GM12872 (cell line): ENCODE measurements at regions not wholly inside any gene's neighbourhood (a gene's known extent, or its start where the extent isn't known, plus 50 kb on each side); places are given as distances from the start of the nearest gene placed in this dataset.

Experiments
- CTCF ChIP-seq: IDR thresholded peaks from 3 replicates; pipeline ENCODE4 v1.5.1; 2011; ENCODE audit warnings: low read depth, mild to moderate bottlenecking, low read length, moderate library complexity; ENCODE audit not compliant: insufficient read depth

DNA sequence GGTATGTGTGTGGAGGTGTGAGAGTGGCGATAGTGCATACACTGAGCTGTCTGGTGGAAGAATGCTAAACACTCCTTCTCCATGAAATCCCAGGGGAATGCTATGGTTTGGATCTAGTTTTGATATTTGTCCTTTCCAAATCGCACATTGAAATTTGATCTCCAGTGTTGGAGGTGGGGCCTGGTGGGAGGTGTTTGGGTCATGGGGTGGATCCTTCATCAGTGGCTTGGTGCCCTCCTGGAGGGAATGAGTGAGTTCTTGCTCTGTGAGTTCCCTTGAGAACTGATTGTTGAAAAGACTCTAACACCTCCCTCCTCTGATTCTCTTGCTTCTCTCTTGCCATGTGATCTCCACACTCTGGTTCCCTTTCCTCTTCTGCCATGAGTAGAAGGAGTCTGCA, 114.1 kb upstream of the HHIP start:
- no peak for TF ChIP-seq CTCF

DNA sequence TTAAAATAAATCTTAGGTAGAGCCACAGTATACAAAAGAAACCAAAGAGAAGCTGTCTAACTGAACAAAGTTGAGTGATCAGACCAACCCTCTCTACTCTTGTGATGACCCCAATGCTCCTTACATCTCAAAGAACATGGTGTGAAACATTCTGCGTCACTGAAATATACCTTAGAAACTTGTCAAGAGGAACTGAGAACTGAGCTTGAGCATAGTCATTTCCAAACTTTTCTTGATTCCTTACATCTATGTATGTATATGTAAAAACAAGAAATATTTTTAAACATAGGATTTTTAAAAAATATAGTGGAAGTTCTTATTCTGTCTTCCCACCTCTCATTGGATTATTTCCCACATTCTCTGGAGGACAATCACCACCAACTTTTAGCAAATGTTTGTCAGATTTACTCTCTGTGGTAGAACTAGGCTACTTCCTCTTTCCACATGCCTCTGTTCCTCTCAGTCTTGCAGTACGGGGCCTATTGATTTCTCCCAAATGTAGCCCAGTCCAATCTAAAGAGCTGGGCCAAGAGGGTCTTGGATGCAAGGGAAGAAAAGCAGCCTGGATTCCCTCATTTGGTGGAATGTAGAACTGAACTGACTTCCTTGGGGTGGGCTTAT, 98.2 kb upstream of the HHIP start:
- TF ChIP-seq CTCF, result no peak

DNA sequence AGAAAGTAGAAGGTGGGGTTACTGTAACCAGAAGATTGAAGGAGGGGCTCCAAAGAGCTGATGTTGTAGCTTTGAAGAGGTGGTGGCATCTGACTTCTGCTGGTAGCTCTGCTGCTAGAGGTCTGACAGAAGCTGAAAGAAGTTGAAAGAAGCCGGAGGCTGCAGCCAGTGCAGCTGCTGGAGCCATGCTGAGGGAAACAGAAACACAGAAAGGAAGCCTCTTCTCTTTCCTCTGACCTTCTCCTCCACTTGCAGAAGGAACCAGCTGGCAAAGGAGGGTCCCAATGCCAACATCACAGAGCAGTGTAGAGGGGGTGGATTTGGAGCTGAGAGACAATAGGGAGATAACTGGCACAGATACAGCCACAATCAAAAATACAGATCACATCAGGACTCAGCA, 89.3 kb upstream of the HHIP start:
- no peak for TF ChIP-seq CTCF

DNA sequence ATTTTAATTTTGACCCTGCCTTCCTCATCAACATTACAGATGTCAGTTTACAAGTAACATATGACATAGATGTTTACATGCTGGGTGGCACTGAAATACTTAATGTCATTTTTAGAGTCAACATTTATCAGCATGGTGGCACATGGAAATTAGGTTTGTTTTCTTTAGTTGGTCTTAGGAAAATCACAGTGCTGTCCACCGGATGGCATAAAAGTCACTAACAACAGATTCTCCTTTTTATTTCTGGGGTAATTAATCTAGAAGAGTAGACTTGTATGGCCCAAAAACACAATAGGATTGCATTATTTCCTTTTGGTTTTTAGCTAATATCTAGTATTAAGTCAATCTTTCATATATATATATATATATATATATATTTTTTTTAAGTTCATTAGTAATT, 88.6 kb upstream of the HHIP start:
- no peak for TF ChIP-seq CTCF

- TF ChIP-seq CTCF, result no peak
Observed at GRCh38 chr4:144562019-144562705, 83.8 kb upstream of the HHIP start.

DNA sequence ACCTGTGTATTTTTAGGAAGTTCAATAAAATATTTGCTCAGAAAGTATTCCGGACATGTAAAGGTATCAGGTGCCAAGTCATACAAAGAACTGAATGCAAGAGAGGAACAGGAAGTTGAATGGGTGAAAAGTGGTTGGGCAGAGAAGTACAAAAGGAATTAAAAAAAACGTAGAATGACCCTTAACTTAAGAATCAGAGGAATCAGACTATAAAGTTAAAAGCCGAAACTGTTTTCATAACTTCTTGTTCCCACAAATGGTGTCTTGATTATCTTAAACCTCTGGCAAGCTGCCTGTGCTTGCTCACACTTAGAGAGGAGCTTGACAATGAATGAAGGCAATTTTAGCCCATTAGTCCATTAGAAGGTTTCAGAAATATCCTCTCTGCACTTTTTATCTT, 81.6 kb upstream of the HHIP start:
- TF ChIP-seq CTCF, result no peak

GRCh38 chr4:144565527-144566195, 80.3 kb upstream of the HHIP start:
- no peak for TF ChIP-seq CTCF
